HG03565 (cell line): ENCODE measurements at regions not wholly inside any gene's neighbourhood (a gene's known extent, or its start where the extent isn't known, plus 50 kb on each side); places are given as distances from the start of the nearest gene placed in this dataset.
"Not testable (repeated sequence)": the region's sequence is repeated elsewhere in the genome, so short reads cannot be mapped to it uniquely, and the experiment has no call there.

ENCODE experiments used
- ATAC-seq: cut with Tn5 transposase; IDR thresholded peaks from one replicate; pipeline ENCODE4 v1.9.1; 2021; ENCODE audit warnings: mild to moderate bottlenecking, moderate library complexity; ENCODE audit not compliant: unreplicated experiment

DNA sequence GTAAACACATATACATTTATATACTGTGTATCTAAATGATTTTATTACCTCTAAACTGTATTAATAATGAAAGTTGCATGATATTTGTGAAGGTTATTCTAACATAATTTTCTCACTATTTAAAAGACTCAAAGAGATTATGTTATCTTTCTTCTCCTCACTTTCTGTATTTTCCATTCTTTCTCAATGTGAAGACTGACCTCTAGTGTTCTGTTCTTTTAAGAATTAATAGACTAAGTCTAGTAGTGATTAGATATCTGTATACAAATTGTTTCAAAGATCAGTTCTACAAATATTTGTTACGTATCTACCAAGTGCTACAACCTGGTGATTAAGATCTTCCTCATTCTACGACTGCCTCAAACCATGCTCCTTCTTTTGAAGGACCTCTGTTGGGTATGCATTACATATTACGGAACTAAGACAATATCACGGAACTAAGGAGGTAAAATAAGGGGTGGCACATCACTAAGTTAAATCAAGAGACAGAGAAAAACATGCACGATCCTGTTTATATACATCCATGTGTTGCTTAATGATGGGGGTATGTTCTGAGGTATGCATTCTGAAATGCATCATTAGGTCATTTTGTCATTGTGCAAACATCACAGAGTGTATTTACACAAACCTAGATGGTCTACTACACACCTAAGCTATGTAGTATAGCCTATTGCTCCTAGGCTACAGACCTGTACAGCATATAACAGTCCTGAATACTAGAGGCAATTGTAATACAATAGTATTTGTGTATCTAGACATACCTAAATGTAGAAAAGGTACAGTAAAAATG lies 161.5 kb upstream of the KBTBD8 start:
- no peak for ATAC-seq

DNA sequence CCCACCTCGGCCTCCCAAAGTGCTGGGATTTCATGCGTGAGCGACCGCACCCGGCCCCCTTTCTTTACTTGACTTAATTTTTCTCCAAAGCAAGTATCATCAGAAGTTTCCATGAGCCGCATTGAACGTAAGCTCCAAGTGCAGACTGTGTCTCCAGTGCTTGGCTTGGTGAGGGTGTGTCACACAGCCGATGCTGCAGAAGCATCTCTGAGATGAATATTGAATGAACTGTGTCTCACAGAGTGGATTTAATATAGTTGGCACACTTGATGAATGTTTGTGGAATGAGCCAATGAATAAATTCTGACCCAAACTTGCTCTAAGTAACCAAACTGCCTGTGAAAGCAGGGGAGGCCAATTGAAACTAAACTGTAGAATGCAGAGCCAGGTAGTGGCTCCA lies 159.4 kb upstream of the KBTBD8 start:
- no peak for ATAC-seq

DNA sequence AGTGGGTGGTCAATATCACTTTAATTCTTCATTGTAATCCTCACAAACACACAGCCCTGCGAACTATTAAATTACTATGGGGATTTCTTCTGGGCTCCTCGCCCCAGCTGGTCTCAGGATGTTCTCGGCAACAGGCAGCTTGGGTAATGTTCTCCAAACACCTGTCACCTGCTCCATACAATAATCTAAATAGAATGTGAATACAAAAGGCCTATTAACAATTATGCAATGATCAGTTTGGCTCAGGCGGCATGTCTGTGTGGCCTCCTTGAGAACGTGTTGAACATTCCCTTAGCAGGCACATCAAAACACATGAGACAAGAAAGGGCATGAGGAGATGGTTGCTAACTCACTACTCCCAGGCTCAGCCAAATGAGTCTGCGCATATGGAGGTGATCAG lies 158.6 kb upstream of the KBTBD8 start:
- ATAC-seq = no peak

DNA sequence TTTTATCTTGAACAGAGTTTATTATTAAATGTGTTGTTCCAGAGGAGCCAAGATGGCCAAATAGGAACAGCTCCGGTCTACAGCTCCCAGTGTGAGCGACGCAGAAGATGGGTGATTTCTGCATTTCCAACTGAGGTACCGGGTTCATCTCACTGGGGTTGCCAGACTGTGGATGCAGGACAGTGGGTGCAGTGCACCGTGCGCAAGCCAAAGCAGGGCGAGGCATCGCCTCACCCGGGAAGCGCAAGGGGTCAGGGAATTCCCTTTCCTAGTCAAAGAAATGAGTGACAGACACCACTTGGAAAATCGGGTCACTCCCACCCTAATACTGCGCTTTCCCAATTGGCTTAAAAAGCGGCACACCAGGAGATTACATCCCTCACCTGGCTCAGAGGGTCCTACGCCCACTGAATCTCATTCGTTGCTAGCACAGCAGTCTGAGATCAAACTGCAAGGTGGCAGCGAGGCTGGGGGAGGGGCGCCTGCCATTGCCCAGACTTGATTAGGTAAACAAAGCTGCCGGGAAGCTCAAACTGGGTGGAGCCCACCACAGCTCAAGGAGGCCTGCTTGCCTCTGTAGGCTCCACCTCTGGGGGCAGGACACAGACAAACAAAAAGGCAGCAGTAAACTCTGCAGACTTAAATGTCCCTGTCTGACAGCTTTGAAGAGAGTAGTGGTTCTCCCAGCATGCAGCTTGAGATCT lies 155.2 kb upstream of the KBTBD8 start:
- not testable (repeated sequence) for ATAC-seq

DNA sequence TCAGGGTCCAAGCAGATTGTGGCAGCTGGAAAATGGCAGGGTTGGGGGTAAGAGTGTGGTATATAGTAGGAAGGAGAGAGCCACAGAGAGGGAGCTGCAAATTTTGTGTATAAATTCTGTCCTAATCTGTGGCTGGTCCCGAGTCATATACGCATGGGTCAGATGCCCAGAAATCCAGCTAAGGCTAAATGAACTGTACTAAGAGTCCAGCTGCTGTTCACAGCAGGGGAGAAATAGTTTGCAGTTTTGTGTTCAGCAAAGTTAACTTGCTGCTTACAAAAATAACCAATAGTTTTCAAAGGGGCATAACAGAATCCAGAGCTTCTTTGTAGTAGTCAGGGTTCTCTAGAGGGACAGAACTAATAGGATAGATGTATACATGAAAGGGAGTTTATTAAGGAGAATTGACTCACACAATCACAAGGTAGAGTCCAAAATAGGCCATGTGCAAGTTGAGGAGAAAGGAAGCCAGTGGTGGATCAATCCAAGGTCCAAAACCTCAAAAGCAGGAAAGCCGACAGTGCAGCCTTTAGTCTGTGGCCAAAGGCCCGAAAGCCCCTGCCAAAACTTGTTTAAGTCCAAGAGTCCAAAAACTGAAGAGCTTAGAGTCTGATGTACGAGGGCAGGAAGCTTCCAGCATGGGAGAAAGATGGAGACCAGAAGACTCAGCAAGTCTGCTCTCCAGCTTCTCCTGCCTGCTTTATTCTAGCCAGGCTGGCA lies 146.1 kb upstream of the KBTBD8 start:
- no peak for ATAC-seq

DNA sequence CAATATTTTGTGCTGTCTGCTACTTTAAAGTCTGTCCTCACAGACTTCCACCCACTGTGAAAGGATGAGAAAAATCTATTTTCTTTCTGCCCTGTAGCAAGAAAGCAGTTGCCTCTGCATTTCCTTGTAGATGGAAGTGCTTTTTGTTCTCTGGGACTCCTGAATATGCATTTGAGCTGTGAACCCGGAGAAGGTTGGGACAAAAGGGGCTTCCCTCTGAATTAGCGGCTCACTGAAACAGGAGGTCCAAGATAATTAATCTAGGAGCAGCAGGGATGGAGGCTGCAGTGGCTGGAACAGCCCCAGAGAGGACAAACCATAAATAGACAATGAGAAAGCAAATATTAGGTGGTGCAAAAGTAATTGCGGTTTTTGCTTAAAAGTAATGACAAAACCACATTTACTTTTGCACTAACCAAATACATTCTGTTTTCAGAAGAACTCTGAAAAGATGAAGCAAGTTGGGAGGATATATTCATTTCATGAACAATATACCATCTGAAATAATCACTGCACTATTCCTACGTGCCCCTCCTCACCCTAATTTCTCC lies 143.4 kb upstream of the KBTBD8 start:
- ATAC-seq = no peak

DNA sequence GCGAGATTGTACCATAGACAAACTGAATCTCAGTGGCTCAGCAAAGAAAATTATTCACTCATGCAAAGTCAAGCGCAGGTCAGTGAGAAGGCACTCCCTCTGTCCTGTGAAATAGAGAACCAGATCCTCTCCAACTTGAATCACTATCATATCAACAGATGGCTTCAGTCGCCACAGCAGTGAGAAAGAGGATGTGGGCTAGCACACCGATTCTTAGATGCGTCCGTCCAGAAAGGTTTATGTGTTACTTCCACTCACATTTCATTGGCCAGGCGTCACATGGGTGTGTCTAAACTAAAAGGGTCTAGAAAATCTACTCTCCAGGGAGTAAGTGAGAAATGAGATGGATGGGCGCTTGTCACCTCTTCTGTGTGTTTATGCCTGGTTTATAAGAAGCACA lies 141.6 kb upstream of the KBTBD8 start:
- peak; percentile 73 for ATAC-seq

DNA sequence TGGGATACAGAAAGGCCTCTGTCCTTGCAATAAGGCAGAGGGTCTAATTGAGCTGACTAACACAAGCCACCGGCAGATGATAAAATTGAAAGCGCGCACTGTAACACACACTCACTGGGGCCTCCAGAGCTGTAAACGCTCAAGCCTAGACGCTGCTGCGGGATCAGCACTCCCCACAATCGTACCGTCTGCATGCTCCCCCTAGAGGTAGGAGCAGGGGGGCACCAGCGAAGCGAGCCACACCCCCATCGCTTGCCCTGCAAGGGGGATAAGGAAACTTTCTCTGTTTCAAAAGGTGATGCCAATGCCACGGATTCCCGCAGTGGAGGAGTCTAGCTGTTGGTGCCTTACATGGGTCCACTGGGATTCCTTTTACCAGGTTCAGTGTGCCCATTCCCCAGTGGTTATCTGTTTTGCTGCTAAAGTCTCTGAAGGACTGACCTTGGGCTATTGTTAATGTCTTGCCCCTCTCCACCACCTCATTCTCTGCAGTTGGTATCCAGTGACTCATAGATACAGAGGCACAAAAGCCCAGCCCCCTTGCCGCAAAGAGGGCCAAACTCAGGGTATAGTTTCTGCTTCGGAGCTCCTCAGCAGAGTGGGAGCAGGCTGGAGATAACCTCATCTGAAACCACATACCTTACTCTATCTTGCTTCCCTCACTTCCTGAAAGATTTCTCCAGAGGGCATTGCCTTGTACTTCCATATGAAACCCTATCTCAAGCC lies 139.3 kb upstream of the KBTBD8 start:
- ATAC-seq = no peak

DNA sequence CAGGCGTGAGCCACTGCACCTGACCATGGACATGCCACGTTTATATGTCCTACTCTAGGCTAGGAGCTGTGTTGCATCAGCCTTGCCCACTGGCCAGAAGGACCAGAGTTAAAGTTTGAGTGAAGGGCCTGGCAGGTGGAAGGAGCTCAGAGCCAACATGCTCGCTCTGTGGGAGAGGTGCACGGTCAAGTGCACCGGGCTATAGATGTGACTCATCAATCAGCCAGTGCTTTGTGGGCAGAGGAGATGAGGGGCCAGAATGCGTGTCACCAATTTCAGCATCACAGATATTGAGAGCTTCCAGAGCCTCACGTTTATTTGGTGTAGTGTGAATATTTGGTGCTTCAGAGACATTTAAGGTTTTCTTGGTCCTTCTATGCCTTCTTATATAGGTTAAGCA lies 137.3 kb upstream of the KBTBD8 start:
- ATAC-seq = no peak

DNA sequence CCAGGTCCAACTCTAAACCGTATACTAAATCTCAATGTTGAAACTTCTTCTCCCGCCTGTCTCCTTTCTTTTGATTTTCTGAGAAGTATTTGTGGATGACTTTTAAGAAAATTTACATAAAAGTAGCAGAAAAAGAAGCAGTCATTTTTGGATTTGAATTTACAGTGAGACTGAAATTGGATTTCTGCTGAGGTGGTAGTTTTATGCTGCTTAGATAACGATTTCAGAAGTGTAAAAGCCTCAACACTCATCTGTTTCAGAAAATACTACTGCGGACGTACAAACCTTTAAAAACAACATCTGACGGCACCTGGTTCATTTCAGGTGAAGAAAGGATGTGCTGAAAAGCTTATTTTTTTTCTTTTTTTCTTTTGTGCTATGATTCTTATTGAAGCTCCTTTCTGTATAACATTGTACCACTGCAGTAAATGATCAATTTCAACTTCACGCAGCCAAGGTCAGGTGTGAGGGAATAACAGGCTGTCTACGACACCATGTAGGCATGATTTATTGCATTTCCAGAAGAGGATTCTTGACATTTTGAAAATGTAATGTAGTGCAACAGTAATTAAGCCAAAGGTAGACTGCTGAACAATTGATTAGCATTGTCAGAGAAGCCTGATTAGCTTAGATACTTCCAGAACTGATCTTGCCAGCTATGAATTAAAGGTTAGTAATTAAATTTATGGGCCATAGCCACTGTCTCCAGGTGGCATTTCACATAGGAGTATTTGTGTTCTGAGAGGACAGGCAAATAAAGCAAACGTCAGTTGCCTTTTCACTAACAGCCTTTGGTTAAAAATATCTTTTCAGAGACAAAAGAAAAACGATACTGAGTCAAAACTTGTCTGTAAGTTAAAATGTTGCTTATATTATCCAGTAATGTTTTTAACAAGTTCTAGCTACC lies 134.6 kb upstream of the KBTBD8 start:
- no peak for ATAC-seq

DNA sequence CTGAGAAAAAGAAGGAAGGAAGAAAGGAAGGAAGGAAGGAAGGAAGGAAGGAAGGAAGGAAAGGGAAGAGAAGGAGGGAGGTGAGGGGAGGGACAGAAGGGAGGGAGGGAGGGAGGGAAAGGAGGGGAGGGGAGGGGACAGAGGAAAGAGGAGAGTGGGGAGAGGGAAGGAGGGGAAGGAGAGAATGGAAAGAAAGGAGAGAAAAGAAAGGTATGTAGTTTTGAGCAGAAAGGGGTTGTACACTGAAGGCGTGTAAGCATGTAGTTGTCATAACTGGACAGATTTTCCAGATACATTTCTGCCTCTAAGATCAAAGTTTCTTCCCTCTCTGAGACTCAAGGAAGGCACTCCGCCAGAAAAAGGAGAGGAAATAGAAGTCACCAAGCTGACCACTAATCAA lies 113.4 kb upstream of the KBTBD8 start:
- no peak for ATAC-seq

DNA sequence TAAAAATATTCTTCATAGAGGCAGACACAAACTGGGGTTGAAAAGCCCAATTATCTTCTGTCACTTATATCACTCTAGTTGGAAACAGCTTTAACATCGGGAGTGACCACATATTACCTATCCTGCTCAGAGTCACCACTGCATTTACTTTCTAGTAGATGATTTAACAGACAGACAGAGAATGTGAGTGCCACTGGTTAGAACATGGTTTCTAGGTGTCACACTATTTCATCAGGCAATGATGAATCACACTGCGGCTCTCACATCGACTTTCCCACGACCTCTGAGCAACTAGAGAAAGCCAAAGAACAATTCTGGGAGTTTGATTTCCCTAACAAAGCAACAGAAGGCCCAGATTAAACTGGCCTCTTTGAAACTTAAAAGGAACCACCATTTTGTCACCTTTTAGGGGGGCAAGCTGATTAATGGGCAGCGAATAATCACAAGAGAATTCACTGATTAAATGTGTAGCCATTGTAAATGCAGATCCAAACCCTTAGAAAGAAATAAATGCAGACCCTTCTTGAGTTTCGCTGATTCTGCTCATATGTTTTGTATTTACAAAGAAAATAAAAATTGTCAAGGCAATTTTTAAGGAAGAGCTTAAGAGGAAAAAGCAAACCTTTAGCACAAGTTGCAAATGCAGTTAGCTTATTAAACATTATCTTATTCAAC lies 112.6 kb upstream of the KBTBD8 start:
- no peak for ATAC-seq

DNA sequence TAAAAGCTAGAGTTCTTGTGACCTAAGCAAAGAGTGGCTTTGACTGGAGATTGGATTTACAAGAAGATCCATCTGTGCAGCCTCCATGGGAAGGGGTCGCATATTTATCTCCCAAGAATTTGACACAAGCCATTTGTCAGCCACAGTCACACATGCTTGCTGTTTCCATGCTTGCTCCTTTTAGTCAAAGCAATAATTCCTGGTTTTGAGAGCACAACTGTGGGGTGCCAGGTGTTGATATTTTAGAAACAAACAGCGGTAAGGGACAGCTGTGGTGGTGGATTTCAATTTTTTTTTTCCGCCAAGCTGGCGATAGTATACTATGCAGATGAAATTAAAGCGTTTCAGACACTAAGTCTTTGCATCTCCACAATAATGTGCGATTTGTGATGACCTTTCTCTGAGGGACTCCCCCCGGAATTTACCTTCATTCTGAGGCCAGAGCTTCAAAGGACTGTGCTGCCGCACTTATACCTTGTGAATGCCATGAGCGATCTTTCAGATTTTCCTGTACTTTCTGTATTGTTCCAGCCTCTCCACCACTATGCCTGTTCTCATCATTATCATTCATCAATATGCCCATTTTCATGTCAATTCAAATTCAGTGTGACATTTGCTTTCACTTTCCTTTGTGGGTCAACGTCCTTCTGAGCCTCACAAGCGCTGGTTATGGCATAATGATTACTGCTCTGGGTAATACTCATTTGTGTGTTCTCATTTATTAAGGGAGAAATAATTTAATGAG lies 108.2 kb upstream of the KBTBD8 start:
- no peak for ATAC-seq

DNA sequence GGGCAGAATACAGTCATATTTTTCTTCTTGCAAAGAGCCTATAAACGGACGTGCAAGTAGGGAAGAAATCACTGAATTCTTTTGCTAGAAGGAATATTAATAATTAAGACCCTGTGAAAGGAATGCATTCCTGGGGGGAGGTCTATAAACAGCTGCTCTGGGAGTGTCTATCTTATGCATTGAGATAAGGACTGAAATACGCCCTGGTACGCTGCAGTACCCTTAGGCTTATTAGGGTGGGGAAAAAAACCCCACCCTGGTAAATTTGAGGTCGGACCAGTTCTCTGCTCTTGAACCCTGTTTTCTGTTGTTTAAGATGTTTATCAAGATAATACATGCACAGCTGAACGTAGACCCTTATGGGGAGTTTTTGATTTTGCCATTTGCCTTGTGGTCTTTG lies 100.0 kb upstream of the KBTBD8 start:
- ATAC-seq = no peak

DNA sequence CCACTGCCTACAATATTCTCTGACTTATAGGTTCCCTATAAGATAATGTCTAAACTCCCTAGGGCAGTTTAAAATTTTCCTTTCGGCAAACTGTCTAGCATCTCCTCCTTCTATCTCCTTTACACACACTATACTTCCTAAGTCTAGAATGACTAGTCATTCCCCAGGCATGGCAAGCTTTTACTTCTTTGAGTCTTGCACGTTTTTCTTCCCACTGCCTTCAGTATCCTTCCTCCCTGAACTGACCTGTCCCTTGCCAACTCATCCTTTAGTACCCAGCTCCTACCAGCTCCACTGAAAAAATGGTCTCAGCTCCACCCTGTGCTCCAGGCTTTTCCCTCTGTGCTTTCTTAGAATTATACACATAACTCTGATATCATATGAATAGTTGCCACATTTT lies 93.8 kb upstream of the KBTBD8 start:
- ATAC-seq = no peak

DNA sequence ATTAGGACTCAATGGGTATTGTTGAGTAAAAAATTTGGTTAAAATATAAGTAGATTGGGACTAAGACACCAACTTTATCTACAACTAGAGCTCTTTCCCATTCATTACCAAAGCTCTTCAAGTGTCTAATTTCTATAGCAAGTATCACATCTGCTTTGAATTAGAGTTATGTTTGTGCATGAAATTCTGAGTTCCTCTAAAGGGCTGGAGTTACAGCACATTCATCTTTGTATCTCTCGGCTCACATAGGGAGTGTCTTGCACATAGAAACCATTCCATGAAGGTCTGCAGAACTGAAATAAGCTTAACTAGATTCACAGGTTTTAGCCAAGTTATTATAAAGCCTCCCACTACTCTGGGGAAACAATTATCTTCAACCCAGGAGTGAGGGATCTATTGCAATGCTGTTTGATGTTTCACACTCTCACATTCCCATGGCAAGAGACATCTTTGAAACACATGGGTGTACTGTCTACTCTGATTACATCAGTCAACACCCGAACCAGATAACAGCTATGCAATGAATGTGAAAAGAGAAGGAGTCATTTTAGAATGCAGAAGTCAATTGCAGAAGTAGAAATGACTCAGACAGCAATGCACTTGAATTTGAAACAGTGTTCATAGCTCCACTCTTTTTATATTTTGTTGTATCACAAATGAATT lies 93.1 kb upstream of the KBTBD8 start:
- ATAC-seq = peak; percentile 41

DNA sequence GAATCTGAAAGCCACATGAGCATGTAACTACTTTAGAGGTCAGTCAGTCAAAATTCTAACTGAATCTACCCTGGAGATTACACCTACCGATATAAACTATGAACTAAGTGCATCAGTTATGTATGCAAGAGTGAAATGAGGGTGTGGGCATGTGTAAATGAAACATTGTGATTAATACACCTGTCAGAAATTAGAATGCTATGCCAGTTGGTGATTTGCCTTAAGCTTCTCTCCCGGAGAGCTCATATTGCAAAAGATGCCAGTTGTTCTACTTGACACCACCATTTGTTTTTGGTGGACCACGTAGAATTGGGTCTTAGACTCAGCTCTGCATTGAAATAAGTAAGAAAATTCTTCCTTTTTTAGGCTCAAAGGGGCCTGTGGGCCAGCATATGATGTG lies 91.0 kb upstream of the KBTBD8 start:
- no peak for ATAC-seq
